Activated naive CD4-positive, alpha-beta T cell treated with anti-CD3 and anti-CD28 coated beads for 36 hours (primary cell): ENCODE measurements at regions not wholly inside any gene's neighbourhood (a gene's known extent, or its start where the extent isn't known, plus 50 kb on each side); places are given as distances from the start of the nearest gene placed in this dataset.
"Not testable (repeated sequence)": the region's sequence is repeated elsewhere in the genome, so short reads cannot be mapped to it uniquely, and the experiment has no call there.

Experiments used
- CTCF ChIA-PET: fragments of 350-600 bp; sonication (Branson Sonifier 250); formaldehyde crosslinking; loops from one replicate; lab custom pipeline; 2021; ENCODE audit warnings: antibody characterized with exemption; lab: Charles Lee
- DNase-seq: peaks from one replicate; pipeline ENCODE4 v3.0.0-alpha.2; 2020
- H3K27ac Mint-ChIP-seq: one replicate; pipeline ENCODE4 v1.8.0; 2021; ENCODE audit warnings: mild to moderate bottlenecking, mixed read lengths
- H3K27me3 Mint-ChIP-seq: one replicate; pipeline ENCODE4 v1.8.0; 2021; ENCODE audit warnings: low read depth, mixed read lengths
- H3K36me3 Mint-ChIP-seq: one replicate; pipeline ENCODE4 v1.8.0; 2021; ENCODE audit warnings: low read depth, mixed read lengths
- H3K4me1 Mint-ChIP-seq: one replicate; pipeline ENCODE4 v1.8.0; 2021; ENCODE audit warnings: low read depth, mixed read lengths
- H3K4me3 Mint-ChIP-seq: one replicate; pipeline ENCODE4 v1.8.0; 2021; ENCODE audit warnings: mild to moderate bottlenecking, moderate library complexity, mixed read lengths
- H3K9me3 Mint-ChIP-seq: one replicate; pipeline ENCODE4 v1.8.0; 2021; ENCODE audit warnings: mixed read lengths
- intact Hi-C: fragments of 100-400 bp; cut with micrococcal nuclease; formaldehyde crosslinking; loops from one replicate; pipeline ENCODE4 v1.15.1; 2023

DNA sequence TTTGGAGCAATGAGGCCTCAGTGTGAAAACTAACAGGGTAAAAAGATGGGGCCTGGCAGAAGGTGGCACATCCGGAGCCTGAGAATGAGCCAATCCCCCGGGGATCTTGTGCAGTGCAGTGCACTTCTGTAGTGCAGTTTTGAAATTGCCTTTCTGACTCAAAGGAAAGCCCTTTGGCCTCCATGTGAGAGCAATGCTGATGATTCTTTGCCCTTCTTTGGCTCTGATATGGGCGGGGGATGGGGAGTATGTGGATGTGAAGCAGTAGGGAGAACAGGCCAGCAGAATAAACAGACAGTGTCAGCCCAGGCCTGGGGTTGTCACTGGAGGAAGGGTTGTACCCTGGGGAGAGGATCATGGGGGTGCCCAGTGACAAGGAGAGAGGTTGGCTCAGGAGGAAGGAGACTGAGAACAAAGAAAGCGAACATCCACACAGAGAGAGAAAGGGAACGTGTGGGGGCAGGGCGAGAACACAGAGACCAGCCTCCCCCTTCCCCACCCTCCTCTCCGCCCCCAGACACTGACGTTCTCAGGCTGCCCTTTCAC is 351.2 kb downstream of the CDC5L start:
- H3K36me3 Mint-ChIP-seq = no peaks in the 10 kb centered on the region
- no peaks in the 10 kb centered on the region for H3K9me3 Mint-ChIP-seq
- no peak overlapping the region for H3K4me3 Mint-ChIP-seq
- intact Hi-C loops = no loop called here
- CTCF ChIA-PET = no interaction called here
- H3K27ac Mint-ChIP-seq = no peak overlapping the region
- H3K4me1 Mint-ChIP-seq = peaks cover 12% of the 10 kb centered on the region
- no peaks in the 10 kb centered on the region for H3K27me3 Mint-ChIP-seq
- DNase-seq = no peak

DNA sequence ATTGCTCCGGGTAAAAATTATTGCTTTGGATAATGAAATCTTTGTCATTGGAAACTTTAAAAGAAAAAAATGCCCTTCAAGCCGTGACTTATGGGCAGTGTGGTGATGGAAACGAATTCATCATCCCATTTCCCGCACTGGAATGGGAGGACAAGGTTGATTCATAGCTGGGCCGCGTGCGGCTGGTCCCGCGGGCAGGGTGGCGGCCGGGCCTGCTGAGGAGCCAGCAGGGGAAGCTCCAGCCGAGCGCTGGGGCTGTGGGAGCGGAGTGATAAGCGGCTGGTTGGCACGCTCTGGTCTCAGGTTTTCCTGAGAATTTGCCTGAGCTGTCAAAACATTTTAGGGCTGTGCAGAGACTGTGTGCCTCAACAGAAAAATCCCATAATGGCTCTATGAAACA is 351.7 kb downstream of the CDC5L start:
- no peaks in the 10 kb centered on the region for H3K27me3 Mint-ChIP-seq
- H3K9me3 Mint-ChIP-seq = no peaks in the 10 kb centered on the region
- no peak overlapping the region for H3K27ac Mint-ChIP-seq
- CTCF ChIA-PET = no interaction called here
- intact Hi-C loops = no loop called here
- H3K4me1 Mint-ChIP-seq = peaks cover 12% of the 10 kb centered on the region
- no peaks in the 10 kb centered on the region for H3K36me3 Mint-ChIP-seq
- H3K4me3 Mint-ChIP-seq = no peak overlapping the region
- DNase-seq = no peak

DNA sequence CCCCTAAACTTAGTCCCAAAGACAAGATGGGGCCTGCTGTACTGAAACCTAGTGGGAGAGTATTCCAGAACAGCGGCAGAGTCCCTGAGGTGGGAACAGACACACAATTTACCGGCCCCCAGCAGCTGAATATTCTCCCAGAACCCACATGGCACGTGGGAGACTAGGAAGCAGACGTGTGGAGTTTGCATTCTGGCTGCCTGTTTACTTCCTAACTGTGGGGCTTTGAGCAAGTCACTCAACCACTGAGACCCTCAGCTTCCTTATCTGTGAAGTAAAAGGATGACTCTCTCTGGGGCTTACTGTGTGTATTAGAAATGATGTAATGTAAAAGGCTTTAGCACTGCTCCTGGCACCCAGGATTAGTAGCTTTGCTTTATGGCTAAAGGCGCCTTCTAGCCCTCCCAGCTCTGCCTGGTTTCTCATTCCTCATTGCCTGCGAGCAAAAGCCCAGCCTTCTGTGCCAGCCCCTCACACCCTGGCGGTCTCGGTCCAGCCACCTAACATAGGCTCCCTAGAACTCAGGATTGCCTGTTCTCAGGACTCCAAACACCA is 353.1 kb downstream of the CDC5L start:
- DNase-seq = no peak
- H3K27me3 Mint-ChIP-seq = no peaks in the 10 kb centered on the region
- H3K36me3 Mint-ChIP-seq = no peaks in the 10 kb centered on the region
- peaks cover 7% of the 10 kb centered on the region for H3K4me1 Mint-ChIP-seq
- no peak overlapping the region for H3K27ac Mint-ChIP-seq
- no peak overlapping the region for H3K4me3 Mint-ChIP-seq
- intact Hi-C loops = no loop called here
- peaks cover 6% of the 10 kb centered on the region for H3K9me3 Mint-ChIP-seq
- CTCF ChIA-PET = no interaction called here

DNA sequence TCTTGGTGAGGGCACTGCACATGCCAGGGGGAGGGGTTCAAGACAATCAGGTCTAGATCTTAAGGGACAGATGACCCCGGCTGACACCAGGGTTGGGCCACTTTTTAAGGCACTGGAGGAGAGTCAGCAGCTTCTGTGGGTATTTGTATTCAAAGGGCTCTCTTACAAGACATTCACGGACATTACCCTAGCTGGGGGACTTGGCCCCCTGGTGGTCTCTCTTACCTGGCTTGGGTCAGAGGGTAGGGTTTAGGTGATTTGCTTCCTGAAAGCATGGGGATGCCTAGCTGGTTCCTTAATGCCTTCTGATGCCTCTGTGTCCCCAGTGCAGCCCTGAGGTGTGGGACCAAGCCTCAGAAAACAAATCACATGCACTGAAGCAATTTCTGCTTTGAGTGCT is 354.7 kb downstream of the CDC5L start:
- Mint-ChIP-seq H3K36me3 (no peaks in the 10 kb centered on the region), H3K4me1 (peaks cover 4% of the 10 kb centered on the region), H3K9me3 (peaks cover 6% of the 10 kb centered on the region), H3K27ac (no peak overlapping the region), H3K4me3 (no peak overlapping the region), H3K27me3 (no peaks in the 10 kb centered on the region)
- intact Hi-C loops = no loop called here
- DNase-seq = no peak
- CTCF ChIA-PET = no interaction called here

DNA sequence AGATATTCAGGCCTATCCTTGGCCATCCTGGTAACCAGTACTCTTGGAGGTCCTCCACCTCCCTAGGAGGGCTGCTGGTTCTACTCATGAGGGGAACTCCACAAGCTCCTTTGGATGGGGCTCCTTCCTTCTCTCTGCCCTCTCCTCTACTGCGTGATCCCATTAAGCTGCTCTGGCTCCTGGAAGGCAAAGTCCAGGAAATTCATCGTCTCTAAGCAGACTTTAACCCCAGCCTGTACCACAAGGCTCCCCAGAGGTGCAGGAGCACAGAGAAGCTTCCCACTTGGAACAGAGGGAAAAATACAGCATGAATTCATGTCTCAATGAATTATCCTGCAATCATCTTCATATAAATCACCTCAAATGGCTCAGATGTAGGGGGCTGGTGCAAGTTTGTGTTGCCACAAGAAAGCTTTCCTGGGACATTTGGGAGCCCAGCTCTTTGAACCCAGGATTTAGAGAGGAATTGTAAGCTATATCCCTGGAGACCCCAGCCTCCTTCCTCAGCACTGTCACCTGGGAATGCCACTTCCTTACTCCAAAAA is 355.4 kb downstream of the CDC5L start:
- H3K27ac Mint-ChIP-seq = no peak overlapping the region
- intact Hi-C loops = no loop called here
- H3K9me3 Mint-ChIP-seq = peaks cover 6% of the 10 kb centered on the region
- CTCF ChIA-PET = no interaction called here
- H3K27me3 Mint-ChIP-seq = no peaks in the 10 kb centered on the region
- no peak for DNase-seq
- peaks cover 4% of the 10 kb centered on the region for H3K4me1 Mint-ChIP-seq
- H3K4me3 Mint-ChIP-seq = no peak overlapping the region
- H3K36me3 Mint-ChIP-seq = no peaks in the 10 kb centered on the region

DNA sequence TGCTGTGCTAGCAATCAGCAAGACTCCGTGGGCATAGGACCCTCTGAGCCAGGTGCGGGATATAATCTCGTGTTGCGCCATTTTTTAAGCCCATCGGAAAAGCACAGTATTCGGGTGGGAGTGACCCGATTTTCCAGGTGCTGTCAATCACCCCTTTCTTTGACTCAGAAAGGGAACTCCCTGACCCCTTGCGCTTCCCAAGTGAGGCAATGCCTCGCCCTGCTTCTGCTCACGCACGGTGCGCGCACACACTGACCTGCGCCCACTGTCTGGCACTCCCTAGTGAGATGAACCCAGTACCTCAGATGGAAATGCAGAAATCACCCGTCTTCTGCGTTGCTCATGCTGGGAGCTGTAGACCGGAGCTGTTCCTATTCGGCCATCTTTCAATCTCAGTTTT is 372.6 kb downstream of the CDC5L start:
- H3K4me3 Mint-ChIP-seq, intact Hi-C loops, H3K27ac Mint-ChIP-seq, H3K4me1 Mint-ChIP-seq, H3K36me3 Mint-ChIP-seq, DNase-seq, H3K27me3 Mint-ChIP-seq, CTCF ChIA-PET: not testable (repeated sequence)
- H3K9me3 Mint-ChIP-seq = peaks cover 31% of the 10 kb centered on the region

DNA sequence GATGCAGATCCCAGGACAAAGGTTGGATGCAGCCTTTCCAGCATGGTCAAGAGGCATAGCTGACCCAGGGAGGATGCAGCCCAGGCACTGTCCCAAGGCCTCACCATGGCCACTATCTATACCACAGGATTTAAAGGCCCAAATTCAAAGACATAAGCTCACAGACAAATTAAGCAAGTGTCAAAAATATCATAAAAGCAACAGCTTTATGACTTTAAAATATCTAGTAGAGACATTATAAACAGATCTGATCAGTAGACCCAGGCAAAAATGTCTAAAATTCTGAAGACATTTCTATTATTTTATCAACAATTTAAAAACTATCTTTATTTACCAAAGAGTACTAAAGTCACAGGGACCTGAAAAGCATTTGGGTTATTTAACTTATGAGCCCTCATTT is 373.5 kb downstream of the CDC5L start:
- intact Hi-C loops = no loop called here
- H3K36me3 Mint-ChIP-seq = peaks cover 6% of the 10 kb centered on the region
- peaks cover 31% of the 10 kb centered on the region for H3K9me3 Mint-ChIP-seq
- CTCF ChIA-PET = no interaction called here
- H3K4me3 Mint-ChIP-seq = no peak overlapping the region
- no peaks in the 10 kb centered on the region for H3K27me3 Mint-ChIP-seq
- no peak overlapping the region for H3K27ac Mint-ChIP-seq
- DNase-seq = no peak
- H3K4me1 Mint-ChIP-seq = no peaks in the 10 kb centered on the region

DNA sequence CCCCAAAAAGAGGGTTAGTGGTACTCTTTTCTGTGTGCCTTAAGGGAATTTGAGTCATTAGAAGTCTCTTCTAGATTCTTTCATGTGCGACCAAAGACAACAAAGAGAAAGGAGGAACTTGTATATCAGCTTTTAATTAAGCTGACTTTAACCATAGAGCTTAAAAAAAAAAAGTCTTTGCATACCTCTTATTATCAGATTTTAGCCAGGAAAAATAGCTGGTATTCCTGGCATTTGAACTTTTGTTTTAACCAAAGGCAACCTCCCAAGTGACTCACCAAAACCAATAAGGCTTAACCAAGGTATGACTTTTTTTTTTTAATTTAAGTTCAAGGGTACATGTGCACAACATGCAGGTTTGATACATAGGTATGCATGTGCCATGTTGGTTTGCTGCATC is 375.0 kb downstream of the CDC5L start:
- peaks cover 31% of the 10 kb centered on the region for H3K9me3 Mint-ChIP-seq
- H3K4me1 Mint-ChIP-seq = no peaks in the 10 kb centered on the region
- intact Hi-C loops = no loop called here
- CTCF ChIA-PET = interaction anchor here (0.6 to 0.9 kb wide), 2 partner anchors 21 to 27 kb away, joined by 3 to 4 read pairs; no protein-coding TSS in a partner anchor
- no peak for DNase-seq
- H3K27me3 Mint-ChIP-seq = no peaks in the 10 kb centered on the region
- peaks cover 6% of the 10 kb centered on the region for H3K36me3 Mint-ChIP-seq
- H3K4me3 Mint-ChIP-seq = no peak overlapping the region
- no peak overlapping the region for H3K27ac Mint-ChIP-seq

DNA sequence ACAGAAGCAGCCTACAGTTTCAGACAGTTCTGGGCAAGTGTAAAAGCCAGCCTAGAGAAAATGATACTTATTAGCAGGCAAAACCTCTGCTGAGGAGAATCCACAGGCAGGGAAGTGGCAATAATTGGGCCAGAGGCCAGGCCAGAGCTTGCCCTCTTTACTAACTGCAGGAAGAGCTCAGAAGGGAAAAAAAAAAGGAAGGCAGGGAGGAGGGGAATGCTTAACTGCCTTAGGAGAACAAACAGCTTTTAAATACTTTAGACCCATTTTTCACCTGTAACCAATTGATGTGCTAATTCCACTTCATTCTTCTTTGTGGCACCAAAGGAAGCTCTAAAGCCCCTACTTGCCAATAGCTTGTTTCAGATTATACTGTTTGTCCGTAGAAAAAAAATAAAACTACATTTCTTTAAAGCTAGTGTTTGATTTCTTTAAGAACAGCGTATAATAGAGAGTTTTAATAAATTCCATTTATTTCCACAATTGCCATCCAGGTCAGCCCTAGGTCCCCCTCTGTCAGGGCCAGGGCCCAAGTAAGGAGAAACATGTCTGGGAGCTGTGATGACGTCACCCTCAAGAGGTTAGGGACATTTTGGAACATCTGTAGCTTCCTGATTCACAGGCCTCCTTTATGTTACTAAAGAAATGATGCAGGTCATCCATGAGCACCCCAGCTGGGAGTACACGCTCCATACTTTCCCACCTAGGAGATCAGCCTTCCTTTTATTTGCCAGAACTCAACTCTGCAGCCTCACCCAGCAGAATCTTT is 384.3 kb downstream of the CDC5L start:
- no peak for DNase-seq
- Mint-ChIP-seq H3K27ac (no peak overlapping the region), H3K9me3 (peaks cover 1% of the 10 kb centered on the region), H3K27me3 (no peaks in the 10 kb centered on the region), H3K4me3 (no peak overlapping the region), H3K4me1 (peaks cover 2% of the 10 kb centered on the region), H3K36me3 (no peaks in the 10 kb centered on the region)
- CTCF ChIA-PET = interaction anchor here (0.6 to 0.7 kb wide), 2 partner anchors 29 to 96 kb away, joined by 3 to 6 read pairs; no protein-coding TSS in a partner anchor
- intact Hi-C loops = no loop called here

DNA sequence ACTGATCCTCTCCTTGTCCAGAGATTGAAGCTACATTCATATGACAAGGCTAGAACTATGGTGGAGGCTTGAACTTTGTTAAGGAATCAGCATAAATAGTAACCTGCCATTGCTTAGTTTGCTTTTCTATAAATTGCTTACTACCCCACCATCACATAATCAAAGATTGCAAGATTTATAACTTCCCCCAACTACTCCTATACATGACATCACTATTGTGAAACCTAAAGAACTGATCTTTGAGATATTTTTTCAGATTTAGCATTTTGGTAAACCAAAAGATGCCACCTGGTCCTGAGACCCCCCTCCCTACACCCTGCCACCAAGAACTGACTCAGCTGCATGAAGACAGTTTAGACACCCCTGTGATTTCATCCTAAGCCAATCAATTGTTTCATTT is 385.3 kb downstream of the CDC5L start:
- intact Hi-C loops = no loop called here
- DNase-seq = no peak
- Mint-ChIP-seq H3K4me1 (peaks cover 2% of the 10 kb centered on the region), H3K4me3 (no peak overlapping the region), H3K27me3 (no peaks in the 10 kb centered on the region), H3K9me3 (peaks cover 1% of the 10 kb centered on the region), H3K27ac (no peak overlapping the region), H3K36me3 (no peaks in the 10 kb centered on the region)
- CTCF ChIA-PET = no interaction called here

DNA sequence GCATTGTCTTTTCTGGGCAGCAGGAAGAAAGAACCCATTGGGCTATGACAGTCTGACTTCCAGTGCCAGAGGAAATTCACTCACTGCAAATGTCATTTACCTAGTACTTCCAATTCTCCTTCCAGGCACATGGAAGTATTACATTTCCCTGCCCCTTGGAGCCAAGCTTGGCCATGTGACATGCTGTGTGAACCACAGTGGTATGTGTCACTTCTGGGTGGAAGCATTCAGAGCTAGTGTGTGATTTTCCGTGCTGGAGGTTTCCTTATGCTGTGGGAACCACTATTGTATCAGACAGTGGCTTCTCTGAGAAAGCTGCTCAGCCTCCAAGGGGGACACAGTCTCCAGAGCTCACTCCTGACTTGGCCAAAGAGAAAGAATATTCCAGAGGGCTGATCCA is 387.6 kb downstream of the CDC5L start:
- H3K36me3 Mint-ChIP-seq = no peaks in the 10 kb centered on the region
- intact Hi-C loops = no loop called here
- DNase-seq = no peak
- no peak overlapping the region for H3K27ac Mint-ChIP-seq
- H3K9me3 Mint-ChIP-seq = no peaks in the 10 kb centered on the region
- H3K27me3 Mint-ChIP-seq = no peaks in the 10 kb centered on the region
- H3K4me3 Mint-ChIP-seq = no peak overlapping the region
- CTCF ChIA-PET = no interaction called here
- no peaks in the 10 kb centered on the region for H3K4me1 Mint-ChIP-seq

DNA sequence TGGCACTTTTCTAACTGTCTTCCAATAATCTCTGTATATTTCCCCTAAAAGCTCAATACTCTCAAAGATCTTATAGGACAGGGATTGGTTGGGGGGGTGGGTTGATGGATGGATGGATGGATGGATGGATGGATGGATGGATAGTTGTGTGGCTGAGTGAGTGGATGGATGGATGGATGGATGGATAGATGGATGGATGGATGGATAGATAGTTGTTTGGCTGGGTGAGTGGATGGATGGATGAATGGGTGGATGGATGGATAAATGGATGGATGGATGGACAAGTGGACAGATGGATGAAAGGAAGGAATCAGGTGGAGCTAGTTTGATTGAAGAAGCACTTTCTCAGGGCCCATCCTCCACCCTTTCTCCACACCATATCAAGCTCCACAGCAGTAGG is 388.8 kb downstream of the CDC5L start:
- DNase-seq = no peak
- H3K9me3 Mint-ChIP-seq = no peaks in the 10 kb centered on the region
- H3K27ac Mint-ChIP-seq = no peak overlapping the region
- H3K4me3 Mint-ChIP-seq = no peak overlapping the region
- H3K4me1 Mint-ChIP-seq = no peaks in the 10 kb centered on the region
- no peaks in the 10 kb centered on the region for H3K36me3 Mint-ChIP-seq
- no peaks in the 10 kb centered on the region for H3K27me3 Mint-ChIP-seq
- CTCF ChIA-PET = interaction anchor here (0.7 kb wide), 1 partner anchor 275 kb away, joined by 3 read pairs; no protein-coding TSS in a partner anchor
- intact Hi-C loops = no loop called here

DNA sequence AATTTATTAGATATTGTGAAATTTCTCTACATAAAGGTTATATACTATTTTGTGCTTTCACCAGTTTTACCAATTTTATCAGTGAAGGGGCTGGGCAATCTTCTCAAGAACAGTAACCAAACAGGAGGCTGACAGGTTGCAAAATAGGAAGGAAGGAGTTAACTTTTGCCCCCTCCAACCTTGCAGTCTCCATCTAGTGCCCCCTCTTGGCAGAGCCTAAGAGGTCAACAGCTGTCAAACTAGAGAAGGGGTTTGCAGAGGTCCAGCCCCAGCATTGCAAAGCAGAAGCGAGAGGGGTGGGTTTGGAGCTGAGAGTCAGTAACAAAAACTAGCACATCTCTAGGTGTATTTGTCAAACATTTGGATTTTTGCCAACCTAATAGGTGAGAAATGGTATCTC is 391.0 kb downstream of the CDC5L start:
- Mint-ChIP-seq H3K4me3 (no peak overlapping the region), H3K36me3 (no peaks in the 10 kb centered on the region), H3K4me1 (no peaks in the 10 kb centered on the region), H3K27me3 (no peaks in the 10 kb centered on the region), H3K27ac (no peak overlapping the region), H3K9me3 (no peaks in the 10 kb centered on the region)
- DNase-seq = no peak
- CTCF ChIA-PET = no interaction called here
- intact Hi-C loops = no loop called here
